Neural cell (in vitro differentiated cells): ENCODE measurements at regions not wholly inside any gene's neighbourhood (a gene's known extent, or its start where the extent isn't known, plus 50 kb on each side); places are given as distances from the start of the nearest gene placed in this dataset.

Experiments
- CTCF ChIP-seq: fragments of 450-650 bp; IDR thresholded peaks from 2 replicates; pipeline ENCODE4 v1.5.1; 2014; ENCODE audit warnings: antibody characterized with exemption, mild to moderate bottlenecking, moderate library complexity; ENCODE audit not compliant: poor library complexity, severe bottlenecking
- POLR2AphosphoS5 ChIP-seq: IDR thresholded peaks from 2 replicates; pipeline ENCODE4 v1.6.1; 2012
- RAD21 ChIP-seq: fragments of 450-650 bp; conservative IDR thresholded peaks from 2 replicates; pipeline ENCODE4 v1.6.1; 2014; ENCODE audit warnings: antibody characterized with exemption, mild to moderate bottlenecking, moderate library complexity
- REST ChIP-seq: IDR thresholded peaks from 2 replicates; pipeline ENCODE4 v1.6.1; 2012; ENCODE audit warnings: borderline replicate concordance

- TF ChIP-seq POLR2AphosphoS5 = no peak
- no peak for TF ChIP-seq CTCF
- TF ChIP-seq REST = no peak
- TF ChIP-seq RAD21 = no peak
These were observed 461.7 kb downstream of the NR2F2 start for GRCh38 chr15:96792216-96792615.
